Kidney epithelial cell (primary cell): ENCODE measurements at regions not wholly inside any gene's neighbourhood (a gene's known extent, or its start where the extent isn't known, plus 50 kb on each side); places are given as distances from the start of the nearest gene placed in this dataset.

Experiments
- DNase-seq: peaks from one replicate; pipeline ENCODE4 v3.0.0-alpha.2; 2010; ENCODE audit warnings: low read depth
- H3K27me3 ChIP-seq: 2 replicates; pipeline ENCODE4 v1.6.0; 2011; ENCODE audit warnings: low read length; ENCODE audit not compliant: control insufficient read depth, insufficient read depth
- H3K36me3 ChIP-seq: 2 replicates; pipeline ENCODE4 v1.5.1; 2011; ENCODE audit warnings: low read length; ENCODE audit not compliant: control insufficient read depth, insufficient read depth
- H3K4me3 ChIP-seq: 2 replicates; pipeline ENCODE4 v1.5.1; 2011; ENCODE audit warnings: low read depth, mild to moderate bottlenecking, control low read depth, low read length
- CTCF ChIP-seq: IDR thresholded peaks from 2 replicates; pipeline ENCODE4 v1.5.1; 2011; ENCODE audit warnings: mild to moderate bottlenecking, moderate library complexity, low read length, control low read depth, inconsistent platforms; ENCODE audit not compliant: insufficient read depth, poor library complexity, severe bottlenecking

GRCh38 chr17:34798581-34798980 lies 162.7 kb downstream of the CCT6B start:
- DNase-seq = no peak
- Histone ChIP-seq H3K27me3 (no peaks in the 10 kb centered on the region), H3K4me3 (no peak overlapping the region), H3K36me3 (no peaks in the 10 kb centered on the region)
- no peak for TF ChIP-seq CTCF

- H3K4me3 ChIP-seq = no peak overlapping the region
- DNase-seq = no peak
- TF ChIP-seq CTCF = no peak
Observed at GRCh38 chr17:34797720-34798119, 163.5 kb downstream of the CCT6B start.

DNA sequence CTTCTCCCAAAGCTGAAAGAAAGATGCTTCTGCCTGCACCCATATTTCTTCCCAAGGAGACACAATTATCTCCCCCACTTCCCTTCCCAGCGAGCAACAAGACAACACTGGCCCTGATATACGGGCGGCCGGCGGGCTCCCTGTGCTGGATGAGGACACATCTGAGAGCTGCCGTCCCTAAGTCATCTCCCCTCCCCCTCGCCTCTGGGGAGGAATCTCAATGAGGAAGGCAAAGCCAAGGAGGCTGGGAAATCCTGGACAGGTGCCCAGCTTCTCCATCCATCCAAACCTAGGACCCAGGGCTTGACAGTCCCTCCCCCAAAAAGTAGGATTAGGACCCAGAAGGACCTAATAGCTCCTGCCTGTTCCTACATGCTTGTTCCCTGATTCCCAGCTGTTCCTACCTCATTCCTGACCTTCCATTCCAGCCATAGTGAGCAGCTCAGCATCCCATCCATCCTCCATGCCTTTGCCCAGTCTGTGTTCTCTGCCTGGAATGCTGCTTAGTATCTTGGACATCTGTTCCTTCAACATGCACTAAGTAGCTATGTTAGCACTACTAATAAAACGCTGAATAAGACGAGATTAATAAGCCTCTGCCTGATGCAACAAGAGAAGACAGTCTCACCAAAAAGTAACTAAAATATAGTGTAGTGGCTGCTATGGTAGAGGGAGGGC lies 167.9 kb downstream of the CCT6B start:
- Histone ChIP-seq H3K27me3 (no peaks in the 10 kb centered on the region), H3K36me3 (no peaks in the 10 kb centered on the region), H3K4me3 (no peak overlapping the region)
- DNase-seq = no peak
- no peak for TF ChIP-seq CTCF

More at GRCh38 chr17:34797720-34798119, 163.5 kb downstream of the CCT6B start:
- no peaks in the 10 kb centered on the region for H3K27me3 ChIP-seq
- no peaks in the 10 kb centered on the region for H3K36me3 ChIP-seq

- DNase-seq = no peak
- no peaks in the 10 kb centered on the region for H3K27me3 ChIP-seq
- TF ChIP-seq CTCF = no peak
Observed at GRCh38 chr17:34788696-34789095, 172.6 kb downstream of the CCT6B start.

GRCh38 chr17:34784526-34784925 lies 176.7 kb downstream of the CCT6B start:
- no peak for TF ChIP-seq CTCF
- no peak for DNase-seq
- Histone ChIP-seq H3K27me3 (no peaks in the 10 kb centered on the region), H3K4me3 (no peak overlapping the region), H3K36me3 (no peaks in the 10 kb centered on the region)

More at GRCh38 chr17:34788696-34789095, 172.6 kb downstream of the CCT6B start:
- Histone ChIP-seq H3K4me3 (no peak overlapping the region), H3K36me3 (no peaks in the 10 kb centered on the region)

DNA sequence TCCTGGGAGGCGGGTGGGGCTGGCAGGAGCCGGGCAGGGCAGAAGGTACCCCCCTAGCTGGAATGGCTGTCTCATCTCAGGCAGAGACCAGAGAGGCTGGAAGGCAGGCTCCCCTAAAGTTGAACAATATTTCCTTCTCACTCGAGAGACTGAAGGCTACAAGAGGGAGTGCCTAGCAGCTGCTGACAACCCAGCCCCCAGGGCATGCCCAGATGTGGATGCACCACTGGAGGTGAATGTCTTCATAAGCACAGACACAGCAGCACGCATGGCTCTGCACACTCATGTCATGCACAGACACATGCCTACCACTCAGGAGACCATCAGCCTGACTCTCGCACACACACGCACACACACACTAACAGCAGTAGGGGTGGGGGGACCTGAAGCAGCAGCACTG lies 179.0 kb downstream of the CCT6B start:
- Histone ChIP-seq H3K36me3 (no peaks in the 10 kb centered on the region), H3K27me3 (no peaks in the 10 kb centered on the region), H3K4me3 (no peak overlapping the region)
- no peak for TF ChIP-seq CTCF
- DNase-seq = no peak
